OCI-LY7 (cell line): ENCODE measurements at regions not wholly inside any gene's neighbourhood (a gene's known extent, or its start where the extent isn't known, plus 50 kb on each side); places are given as distances from the start of the nearest gene placed in this dataset.

Experiments used
- EZH2phosphoT487 ChIP-seq: fragments of 200-600 bp; sonication (generic); IDR thresholded peaks from 2 replicates; pipeline ENCODE4 v1.6.1; 2018; ENCODE audit warnings: low read depth, borderline replicate concordance, mild to moderate bottlenecking, mixed run types, antibody characterized with exemption, low read length, moderate library complexity, mixed read lengths
- TF ChIP-seq, protein P1 (sequence below): fragments of 200-600 bp; sonication (generic); conservative IDR thresholded peaks from 2 replicates; pipeline ENCODE4 v1.5.1; 2014; ENCODE audit warnings: mild to moderate bottlenecking, antibody characterized with exemption, low read length, moderate library complexity, mixed read lengths

GRCh38 chr2:22628221-22628620 lies 756.8 kb upstream of the KLHL29 start:
- TF ChIP-seq, protein P1, sequence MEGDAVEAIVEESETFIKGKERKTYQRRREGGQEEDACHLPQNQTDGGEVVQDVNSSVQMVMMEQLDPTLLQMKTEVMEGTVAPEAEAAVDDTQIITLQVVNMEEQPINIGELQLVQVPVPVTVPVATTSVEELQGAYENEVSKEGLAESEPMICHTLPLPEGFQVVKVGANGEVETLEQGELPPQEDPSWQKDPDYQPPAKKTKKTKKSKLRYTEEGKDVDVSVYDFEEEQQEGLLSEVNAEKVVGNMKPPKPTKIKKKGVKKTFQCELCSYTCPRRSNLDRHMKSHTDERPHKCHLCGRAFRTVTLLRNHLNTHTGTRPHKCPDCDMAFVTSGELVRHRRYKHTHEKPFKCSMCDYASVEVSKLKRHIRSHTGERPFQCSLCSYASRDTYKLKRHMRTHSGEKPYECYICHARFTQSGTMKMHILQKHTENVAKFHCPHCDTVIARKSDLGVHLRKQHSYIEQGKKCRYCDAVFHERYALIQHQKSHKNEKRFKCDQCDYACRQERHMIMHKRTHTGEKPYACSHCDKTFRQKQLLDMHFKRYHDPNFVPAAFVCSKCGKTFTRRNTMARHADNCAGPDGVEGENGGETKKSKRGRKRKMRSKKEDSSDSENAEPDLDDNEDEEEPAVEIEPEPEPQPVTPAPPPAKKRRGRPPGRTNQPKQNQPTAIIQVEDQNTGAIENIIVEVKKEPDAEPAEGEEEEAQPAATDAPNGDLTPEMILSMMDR, result no peak
- TF ChIP-seq EZH2phosphoT487, result no peak
